HG03457 (cell line): ENCODE measurements at regions not wholly inside any gene's neighbourhood (a gene's known extent, or its start where the extent isn't known, plus 50 kb on each side); places are given as distances from the start of the nearest gene placed in this dataset.

Source experiments
- ATAC-seq: cut with Tn5 transposase; IDR thresholded peaks from one replicate; pipeline ENCODE4 v1.9.1; 2021; ENCODE audit warnings: moderate number of reproducible peaks; ENCODE audit not compliant: unreplicated experiment

DNA sequence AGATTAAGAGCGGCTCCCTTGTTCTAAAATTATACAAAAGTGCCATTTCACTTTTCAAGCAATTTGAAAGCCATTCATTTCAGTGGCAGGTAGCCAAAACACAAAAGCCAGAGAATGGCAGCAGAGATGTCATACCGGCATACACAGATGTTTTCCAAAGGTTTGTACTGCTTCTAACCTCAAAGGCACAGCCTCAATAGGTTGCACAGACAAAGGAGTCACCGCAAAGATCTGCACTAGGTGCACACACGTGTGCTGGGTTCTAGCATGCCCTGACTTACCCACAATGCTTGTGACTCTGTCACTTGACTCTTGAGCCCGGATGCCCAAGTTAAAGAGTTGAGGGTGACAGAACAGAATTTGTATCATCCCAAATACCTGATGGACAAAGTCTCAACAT, 448.9 kb upstream of the ADGRL2 start:
- no peak for ATAC-seq

GRCh38 chr1:81349194-81349965, 451.4 kb upstream of the ADGRL2 start:
- no peak for ATAC-seq

DNA sequence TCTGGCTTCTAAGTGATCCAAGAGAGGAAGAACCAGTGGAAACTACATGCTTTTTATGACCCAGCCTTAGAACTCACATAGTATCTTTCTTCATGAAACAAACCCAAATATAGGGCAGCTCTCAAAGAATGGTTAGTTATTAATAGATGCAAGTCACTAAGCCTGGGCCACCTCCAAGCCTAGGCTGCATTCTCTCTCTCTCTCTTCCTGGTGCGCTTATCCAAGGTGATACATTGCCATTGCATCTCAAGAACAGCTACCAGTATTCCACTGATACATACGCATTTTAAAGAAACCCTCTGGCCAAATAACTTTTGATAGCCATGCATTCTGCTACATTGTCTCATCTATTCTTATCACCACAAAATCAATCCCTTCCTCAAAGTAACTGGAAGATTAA, 455.6 kb upstream of the ADGRL2 start:
- no peak for ATAC-seq

- no peak for ATAC-seq
Observed at GRCh38 chr1:81340239-81340638, 460.5 kb upstream of the ADGRL2 start.

DNA sequence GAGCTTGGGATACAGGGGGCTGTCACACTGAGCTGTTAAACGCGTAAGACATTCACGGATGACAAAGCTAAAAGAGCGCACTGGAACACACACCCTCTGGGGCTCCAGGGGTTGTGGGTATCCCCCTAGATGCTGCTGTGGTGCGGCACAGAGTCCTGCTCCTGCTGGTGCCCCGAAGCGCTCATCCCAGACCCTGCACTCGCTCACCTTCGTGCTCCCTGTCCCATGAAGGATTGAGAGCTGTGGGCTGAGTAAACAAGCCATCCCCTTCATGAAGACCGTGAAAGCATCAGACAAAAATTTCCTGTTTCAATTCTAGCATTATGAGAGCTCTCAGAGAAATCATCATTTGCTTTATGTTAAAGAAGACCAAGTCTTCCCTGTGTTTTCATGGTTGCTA, 463.5 kb upstream of the ADGRL2 start:
- ATAC-seq = no peak

DNA sequence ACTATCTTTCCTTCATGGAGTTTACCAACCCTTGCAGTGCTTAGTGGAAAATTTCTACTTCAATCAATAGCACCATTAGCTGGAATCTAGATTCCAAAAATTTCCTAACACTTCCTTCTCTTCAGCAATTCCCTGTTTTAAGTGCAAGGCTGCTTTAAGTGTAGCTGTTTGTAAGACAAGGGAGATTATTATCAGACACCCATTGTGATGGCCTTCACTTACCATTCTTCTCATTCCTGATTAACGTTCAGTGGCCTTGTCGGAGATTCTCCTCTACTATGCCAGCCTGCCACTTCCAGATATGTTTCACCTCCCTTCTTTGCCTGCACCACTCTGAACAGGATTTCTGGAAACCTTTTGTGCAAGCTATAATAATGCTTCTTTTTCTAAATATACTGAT, 464.9 kb upstream of the ADGRL2 start:
- ATAC-seq = no peak

DNA sequence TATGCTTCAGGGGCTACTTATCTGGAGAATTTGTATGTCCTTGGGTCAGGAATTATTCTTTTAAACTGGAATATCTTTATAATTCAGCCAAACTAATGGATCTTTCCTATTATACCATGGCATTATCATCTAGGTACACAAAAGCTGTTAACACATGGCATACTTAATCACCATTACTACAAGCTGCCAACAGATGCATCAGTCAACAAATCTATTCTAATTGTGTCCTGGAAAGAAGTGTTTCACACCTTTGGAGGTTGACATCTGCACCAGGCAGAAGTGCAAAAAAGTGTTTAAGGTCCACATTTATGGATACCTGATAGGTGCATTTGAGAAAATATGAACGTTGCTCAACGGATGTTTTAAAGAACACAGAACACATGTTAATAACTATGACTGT, 470.2 kb upstream of the ADGRL2 start:
- no peak for ATAC-seq

- no peak for ATAC-seq
Observed at GRCh38 chr1:81330111-81330510, 470.6 kb upstream of the ADGRL2 start.

GRCh38 chr1:81329041-81329440, 471.7 kb upstream of the ADGRL2 start:
- no peak for ATAC-seq

GRCh38 chr1:81327743-81328142, 473.0 kb upstream of the ADGRL2 start:
- no peak for ATAC-seq

GRCh38 chr1:81327103-81327710, 473.5 kb upstream of the ADGRL2 start:
- no peak for ATAC-seq

GRCh38 chr1:81326212-81326611, 474.5 kb upstream of the ADGRL2 start:
- ATAC-seq = no peak

GRCh38 chr1:81325397-81325796, 475.3 kb upstream of the ADGRL2 start:
- ATAC-seq = no peak

GRCh38 chr1:81323862-81324261, 476.9 kb upstream of the ADGRL2 start:
- ATAC-seq = no peak

- no peak for ATAC-seq
Observed at GRCh38 chr1:81317191-81317590, 483.5 kb upstream of the ADGRL2 start.

DNA sequence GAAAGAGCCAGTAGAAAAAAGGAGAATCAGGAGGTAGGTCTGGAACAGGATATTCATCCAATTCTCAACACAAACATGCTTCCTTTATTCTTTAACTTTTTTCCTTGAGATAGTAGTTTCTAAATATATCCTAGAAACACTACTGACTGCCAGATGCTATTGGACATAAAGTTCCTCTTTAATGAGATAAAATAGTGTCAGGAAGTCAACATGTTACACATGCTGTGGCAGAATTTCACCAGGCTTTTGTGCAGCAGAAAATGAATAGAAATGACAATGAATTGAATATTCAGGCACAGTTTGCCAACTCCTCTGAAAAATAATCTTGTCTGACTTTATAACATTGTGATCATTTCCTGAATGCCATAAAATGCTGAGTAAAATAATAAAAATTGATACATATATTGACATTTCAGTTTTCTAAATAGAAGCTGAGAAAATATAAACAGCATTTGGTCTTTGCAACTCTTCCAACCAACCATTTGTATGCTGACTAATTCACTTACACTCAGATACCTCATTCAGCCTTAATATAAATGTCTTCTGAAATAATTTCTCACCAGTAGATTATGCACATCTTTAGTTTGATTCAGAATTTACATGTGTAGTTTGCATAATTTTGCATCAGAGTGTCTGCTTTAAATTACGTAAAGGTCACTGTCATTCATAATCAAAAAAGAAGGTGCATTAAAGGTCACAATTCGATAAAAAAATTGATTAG, 486.1 kb upstream of the ADGRL2 start:
- ATAC-seq = no peak

- ATAC-seq = no peak
Observed at GRCh38 chr1:81313289-81313688, 487.4 kb upstream of the ADGRL2 start.

GRCh38 chr1:81312272-81312754, 488.4 kb upstream of the ADGRL2 start:
- ATAC-seq = no peak

GRCh38 chr1:81310250-81310649, 490.5 kb upstream of the ADGRL2 start:
- ATAC-seq = no peak

- ATAC-seq = no peak
Observed at GRCh38 chr1:81308191-81308590, 492.5 kb upstream of the ADGRL2 start.

GRCh38 chr1:81307786-81308185, 492.9 kb upstream of the ADGRL2 start:
- ATAC-seq = no peak

- ATAC-seq = no peak
Observed at GRCh38 chr1:81305997-81306452, 494.7 kb upstream of the ADGRL2 start.
